HG03354 (cell line): ENCODE measurements at regions not wholly inside any gene's neighbourhood (a gene's known extent, or its start where the extent isn't known, plus 50 kb on each side); places are given as distances from the start of the nearest gene placed in this dataset.
A peak's percentile ranks its signal among the peaks of the same experiment; 100 is the strongest.
"Not testable (repeated sequence)": the region's sequence is repeated elsewhere in the genome, so short reads cannot be mapped to it uniquely, and the experiment has no call there.

Experiments
- ATAC-seq: cut with Tn5 transposase; IDR thresholded peaks from one replicate; pipeline ENCODE4 v1.9.1; 2021; ENCODE audit warnings: mild to moderate bottlenecking; ENCODE audit not compliant: unreplicated experiment, poor library complexity, severe bottlenecking

GRCh38 chr1:101185421-101185820, 51.4 kb upstream of the S1PR1 start:
- ATAC-seq = no peak

GRCh38 chr1:101183388-101183699, 53.5 kb upstream of the S1PR1 start:
- no peak for ATAC-seq

DNA sequence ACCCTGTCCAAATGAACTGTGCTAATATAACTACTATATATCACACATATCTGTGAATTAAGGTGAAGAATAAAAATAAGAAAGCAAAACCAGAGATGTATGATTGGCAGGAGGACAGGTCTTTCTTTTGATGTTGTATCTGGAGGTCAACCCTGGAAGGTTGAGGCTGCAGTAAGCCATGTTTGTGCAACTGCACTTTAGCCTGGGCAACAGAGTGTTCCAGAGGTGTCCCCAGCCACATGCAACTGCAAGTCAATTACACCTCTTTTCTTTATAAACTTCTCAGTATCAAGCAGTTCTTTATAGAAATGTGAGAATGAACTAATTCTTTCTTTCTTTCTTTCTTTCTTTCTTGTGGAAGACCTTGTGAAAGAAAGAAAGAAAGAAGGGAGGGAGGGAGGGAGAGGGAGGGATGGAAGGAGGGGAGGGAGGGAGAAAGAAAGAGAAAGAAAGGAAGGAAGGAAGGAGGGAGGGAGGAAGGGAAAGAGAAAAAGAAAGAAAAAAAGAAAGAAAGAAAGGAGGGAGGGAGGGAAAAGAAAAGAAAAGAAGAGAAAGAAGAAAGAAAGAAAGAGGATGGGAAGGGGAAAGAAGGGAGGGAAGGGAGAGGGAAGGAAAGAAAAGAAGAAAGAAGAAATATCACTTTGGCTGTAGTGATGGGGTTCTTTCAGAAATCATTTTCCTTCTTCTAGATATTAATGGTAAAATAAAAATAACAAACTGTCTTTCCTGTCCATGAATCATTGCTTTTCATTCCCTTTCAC, 54.0 kb upstream of the S1PR1 start:
- no peak for ATAC-seq

DNA sequence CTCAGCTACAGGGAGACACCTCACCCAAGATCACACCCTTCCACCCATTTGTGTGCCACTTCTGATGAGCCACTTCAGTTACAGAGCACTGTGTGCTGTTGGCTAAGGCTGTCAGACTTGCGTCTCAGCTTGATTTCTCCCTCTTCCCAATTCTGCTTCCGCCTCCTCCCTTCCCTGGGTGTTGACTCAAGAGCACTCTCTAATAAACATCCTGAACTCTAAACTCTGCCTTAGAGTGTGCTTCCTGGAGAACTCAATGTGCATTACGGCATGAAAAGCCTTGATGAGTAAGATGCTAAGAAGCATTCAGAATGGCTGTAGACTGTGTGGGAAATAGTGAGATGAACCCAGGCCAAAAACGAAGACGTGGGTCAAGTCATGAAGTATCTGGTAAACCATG, 54.9 kb upstream of the S1PR1 start:
- no peak for ATAC-seq

GRCh38 chr1:101178688-101179491, 57.9 kb upstream of the S1PR1 start:
- ATAC-seq = peak; percentile 94

- peak; percentile 13 for ATAC-seq
Observed at GRCh38 chr1:101178341-101178687, 58.5 kb upstream of the S1PR1 start.

DNA sequence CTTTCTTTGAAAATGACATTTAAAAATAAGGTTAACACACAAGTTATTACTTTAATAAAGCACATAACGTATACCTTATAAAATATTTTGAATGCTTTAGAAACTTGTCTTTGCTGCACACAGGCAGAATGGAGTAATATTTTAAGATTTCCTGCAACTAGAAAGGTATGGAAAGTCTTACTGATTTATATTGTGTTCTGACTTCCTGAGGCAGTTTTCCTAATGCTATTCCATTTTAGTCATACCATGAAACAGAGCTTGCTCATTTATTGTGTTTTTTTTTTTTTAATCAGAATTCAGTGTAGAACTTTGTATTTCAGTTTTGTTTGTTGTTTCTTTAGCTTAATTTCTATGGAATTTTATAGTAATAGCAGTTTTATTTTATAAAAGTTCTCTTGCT, 60.9 kb upstream of the S1PR1 start:
- no peak for ATAC-seq

GRCh38 chr1:101175466-101175865, 61.4 kb upstream of the S1PR1 start:
- no peak for ATAC-seq

GRCh38 chr1:101174722-101175121, 62.1 kb upstream of the S1PR1 start:
- no peak for ATAC-seq

DNA sequence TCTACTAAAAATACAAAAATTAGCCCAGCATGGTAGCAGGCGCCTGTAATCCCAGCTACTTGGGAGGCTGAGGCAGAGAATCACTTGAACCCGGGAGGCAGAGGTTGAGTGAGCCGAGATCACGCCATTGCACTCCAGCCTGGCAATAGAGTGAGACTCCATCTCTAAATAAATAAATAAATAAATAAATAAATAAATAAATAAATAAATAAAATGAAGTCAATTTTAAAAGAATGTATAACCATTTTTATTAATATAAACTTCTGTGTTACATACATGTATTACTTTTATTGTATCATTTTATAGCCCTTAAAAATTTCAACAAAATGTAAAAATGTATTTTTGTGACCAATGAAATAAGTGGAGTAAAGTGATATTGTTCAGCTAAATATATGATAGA, 62.5 kb upstream of the S1PR1 start:
- ATAC-seq = not testable (repeated sequence)

GRCh38 chr1:101170506-101171050, 66.2 kb upstream of the S1PR1 start:
- no peak for ATAC-seq

- peak; percentile 95 for ATAC-seq
Observed at GRCh38 chr1:101167891-101168290, 68.9 kb upstream of the S1PR1 start.

DNA sequence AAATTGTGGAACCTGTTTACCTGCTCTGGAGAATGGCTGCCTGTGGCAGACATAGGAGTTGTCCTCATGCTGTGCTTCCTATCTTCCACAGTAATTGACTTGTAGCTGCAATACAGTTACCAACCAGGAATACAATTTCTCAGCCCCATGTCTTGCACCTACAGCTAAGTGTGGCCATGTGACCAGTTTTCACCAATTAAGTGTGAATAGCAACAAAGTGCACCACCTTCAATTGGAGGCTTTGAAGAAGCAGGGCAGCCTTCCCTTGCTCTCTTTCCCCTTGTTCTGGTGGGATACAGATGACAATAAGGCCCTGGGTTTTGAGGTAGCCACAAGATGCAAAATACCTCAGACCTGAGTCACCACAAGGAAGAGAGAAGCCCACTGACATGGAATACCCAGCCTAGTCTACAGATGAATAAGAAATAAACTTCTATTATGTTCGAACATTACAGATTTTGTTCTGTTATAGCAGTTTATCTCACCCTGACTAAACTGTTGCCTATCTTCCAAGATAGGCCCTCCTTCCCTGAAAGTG, 70.2 kb upstream of the S1PR1 start:
- no peak for ATAC-seq

DNA sequence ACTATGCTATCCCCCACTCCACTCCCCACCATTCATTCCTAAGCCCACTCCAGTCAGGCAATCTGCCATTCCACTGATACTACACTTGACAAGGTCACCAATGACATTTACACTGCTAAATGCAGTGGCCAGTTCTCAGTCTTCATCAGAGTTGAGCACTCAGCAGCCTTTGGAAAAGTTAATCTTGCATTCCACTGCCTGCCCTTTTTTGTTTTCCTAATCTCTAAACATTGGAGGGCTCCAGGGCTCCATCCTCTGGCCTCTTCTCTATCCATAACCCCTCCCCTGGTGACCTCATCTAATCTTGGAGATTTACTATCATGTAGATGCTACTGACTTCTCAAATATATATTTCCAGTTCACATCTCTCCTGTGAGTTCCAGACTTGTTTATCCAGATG, 70.9 kb upstream of the S1PR1 start:
- no peak for ATAC-seq

- ATAC-seq = no peak
Observed at GRCh38 chr1:101165532-101165931, 71.3 kb upstream of the S1PR1 start.

- ATAC-seq = no peak
Observed at GRCh38 chr1:101164776-101165175, 72.0 kb upstream of the S1PR1 start.

DNA sequence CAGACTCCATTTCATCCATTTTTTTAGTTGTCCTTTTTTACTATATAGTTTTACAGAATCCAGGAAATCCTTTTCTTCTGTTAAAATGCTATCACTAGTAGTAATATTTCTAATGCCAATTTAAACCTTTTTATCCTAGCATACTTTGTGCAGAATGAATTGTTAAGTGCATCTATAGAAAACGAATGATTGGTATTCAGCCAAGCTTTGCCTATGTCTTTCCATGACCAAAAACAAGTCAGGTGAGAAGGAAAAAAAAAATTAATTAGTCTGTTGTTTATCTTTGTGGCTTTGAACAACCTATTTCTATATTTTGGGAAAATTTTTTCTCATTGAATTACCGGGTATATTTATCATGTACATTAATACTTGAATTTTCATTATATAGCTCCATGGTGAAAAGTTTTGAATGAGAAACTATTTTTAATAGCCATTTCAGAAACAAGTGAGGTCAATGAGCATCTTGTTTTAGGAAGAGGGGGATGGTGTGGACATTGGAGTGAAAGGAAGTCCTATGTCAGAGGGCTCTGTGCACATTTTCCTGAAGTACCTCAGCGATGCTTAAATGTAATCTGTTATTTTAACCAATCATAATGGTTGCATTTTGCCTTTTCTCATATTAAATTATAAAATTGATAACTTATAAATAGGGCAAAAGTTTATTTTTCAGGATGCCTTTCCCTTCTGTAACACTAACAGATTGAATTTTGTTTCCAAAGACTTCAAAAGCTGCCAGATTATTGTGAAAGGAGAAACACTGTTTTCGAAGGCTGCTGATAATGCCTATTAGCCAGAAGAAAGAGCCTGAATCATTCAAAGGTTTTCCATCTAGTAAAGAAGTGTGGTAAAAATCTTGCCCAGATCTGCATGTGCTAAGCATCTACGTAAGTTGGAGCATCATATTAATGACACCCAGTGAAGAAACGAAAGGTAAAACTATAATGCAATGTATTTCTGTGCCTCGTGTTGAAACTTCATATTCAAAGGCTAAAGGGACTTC, 73.8 kb upstream of the S1PR1 start:
- ATAC-seq = no peak

DNA sequence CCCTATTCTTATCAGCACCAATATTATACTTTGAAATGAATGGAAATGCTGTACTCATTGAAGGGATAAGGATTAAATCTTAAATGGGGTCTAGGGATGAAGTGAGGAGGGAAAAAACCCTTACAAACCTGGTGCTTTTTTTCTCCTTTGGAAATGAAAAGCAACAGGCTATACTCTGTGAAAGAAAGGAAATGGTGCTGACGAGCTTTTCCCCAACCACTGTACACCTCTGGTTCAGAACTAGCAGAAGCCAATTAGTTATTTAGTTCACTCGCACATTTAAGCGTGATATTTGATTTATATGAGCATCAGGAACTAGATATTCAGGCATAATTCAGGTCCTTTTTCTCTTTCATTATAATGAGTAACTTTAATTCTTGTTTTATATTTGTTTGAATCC, 74.5 kb upstream of the S1PR1 start:
- no peak for ATAC-seq

- ATAC-seq = no peak
Observed at GRCh38 chr1:101161619-101162018, 75.2 kb upstream of the S1PR1 start.

GRCh38 chr1:101158424-101158823, 78.4 kb upstream of the S1PR1 start:
- ATAC-seq = no peak
